Cardiac fibroblast (primary cell): ENCODE measurements at regions not wholly inside any gene's neighbourhood (a gene's known extent, or its start where the extent isn't known, plus 50 kb on each side); places are given as distances from the start of the nearest gene placed in this dataset.
A peak's percentile ranks its signal among the peaks of the same experiment; 100 is the strongest.

ENCODE experiments used
- DNase-seq, 2 donors: peaks; one replicate each; pipeline versions ENCODE4 v3.0.0 to v3.0.0-alpha.2; 2010; ENCODE audit warnings: low read depth in 2 of 2
- H3K4me3 ChIP-seq, 2 donors: replicated peaks in 1 of 2; 1 replicate in 1 of 2; 2 replicates in 1 of 2; pipeline ENCODE4 v1.5.1; 2011; ENCODE audit warnings: low read depth in 2 of 2, low read length in 2 of 2, mild to moderate bottlenecking in 2 of 2, moderate library complexity in 1 of 2
- CTCF ChIP-seq: IDR thresholded peaks from one replicate; pipeline ENCODE4 v1.5.1; 2011; ENCODE audit warnings: low read depth, mild to moderate bottlenecking, low read length, inconsistent platforms

DNA sequence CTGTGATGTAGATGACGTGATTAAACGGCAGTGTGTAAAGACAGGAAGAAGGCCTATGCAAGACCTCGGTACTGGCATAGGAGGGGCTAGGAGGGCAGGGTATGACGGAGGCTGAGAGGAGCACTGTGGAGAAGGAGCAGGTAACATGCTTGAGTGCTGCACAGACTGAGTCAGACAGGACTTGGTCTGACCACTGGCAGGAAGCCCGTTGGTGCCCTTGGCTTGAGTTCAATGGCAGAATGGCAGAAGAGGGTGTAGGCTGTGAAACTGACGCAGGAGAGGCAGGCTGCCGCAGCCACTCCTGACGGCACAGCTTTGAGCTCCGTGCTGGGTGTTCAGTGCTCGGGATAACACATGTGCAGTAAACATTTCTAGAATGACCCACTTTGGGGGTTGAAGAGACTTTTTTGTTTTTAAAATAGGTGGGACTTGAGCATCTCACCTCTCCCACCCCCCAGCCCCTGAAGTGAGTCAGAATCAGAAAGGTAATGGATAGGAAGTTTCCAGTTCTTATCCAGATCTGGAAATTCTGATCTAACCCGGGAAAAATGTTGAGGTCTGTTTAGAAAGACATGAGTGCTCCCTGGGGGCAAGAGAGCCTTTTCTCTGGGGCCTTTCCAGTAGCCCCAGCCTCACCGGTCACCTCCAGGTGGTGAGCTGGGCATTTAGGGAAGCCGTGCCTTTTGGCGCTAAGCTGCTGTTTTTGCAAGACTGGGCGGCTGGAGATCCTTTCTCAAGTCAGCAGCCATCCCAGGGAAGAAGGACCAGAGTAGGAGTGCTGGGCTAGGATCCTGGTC lies 126.4 kb downstream of the RPLP1 start:
- TF ChIP-seq CTCF: no peak
- DNase-seq: no peak
- H3K4me3 ChIP-seq: no peak overlapping the region

DNA sequence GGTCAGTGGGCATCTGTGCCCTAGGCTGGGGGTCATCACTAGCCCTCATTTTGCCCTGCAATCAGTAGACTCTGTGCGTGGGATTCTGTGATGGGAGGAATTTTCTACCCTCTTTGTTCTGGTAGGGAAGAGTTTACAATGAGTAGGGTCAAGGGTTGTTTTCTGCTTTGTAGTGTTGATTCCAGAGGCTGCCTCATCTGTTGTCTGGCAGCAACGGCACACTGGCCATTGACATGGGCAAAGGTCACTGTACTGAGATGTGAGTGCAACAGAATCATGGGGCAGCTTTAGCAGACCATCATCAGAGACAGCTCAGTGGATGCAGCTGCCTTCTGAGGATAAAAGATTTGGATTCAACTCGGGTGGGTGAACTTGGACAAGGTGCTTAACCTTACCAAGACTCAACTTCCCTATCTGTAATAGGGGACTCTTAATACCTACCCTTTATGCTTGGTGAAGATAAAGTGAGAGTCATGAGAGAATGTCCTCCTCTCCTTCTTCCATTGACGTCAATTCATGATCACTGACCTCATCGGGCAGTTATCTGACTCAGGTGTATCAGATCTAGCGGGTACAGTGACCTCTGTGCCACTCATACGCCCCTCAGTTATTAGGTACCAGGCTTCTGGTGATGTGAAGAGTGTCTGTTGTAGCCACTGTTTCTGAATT lies 127.5 kb downstream of the RPLP1 start:
- H3K4me3 ChIP-seq: no peak overlapping the region
- no peak for DNase-seq
- TF ChIP-seq CTCF: no peak

GRCh38 chr15:69583626-69584025 lies 131.0 kb downstream of the RPLP1 start:
- H3K4me3 ChIP-seq: no peak overlapping the region
- no peak for TF ChIP-seq CTCF
- no peak for DNase-seq

DNA sequence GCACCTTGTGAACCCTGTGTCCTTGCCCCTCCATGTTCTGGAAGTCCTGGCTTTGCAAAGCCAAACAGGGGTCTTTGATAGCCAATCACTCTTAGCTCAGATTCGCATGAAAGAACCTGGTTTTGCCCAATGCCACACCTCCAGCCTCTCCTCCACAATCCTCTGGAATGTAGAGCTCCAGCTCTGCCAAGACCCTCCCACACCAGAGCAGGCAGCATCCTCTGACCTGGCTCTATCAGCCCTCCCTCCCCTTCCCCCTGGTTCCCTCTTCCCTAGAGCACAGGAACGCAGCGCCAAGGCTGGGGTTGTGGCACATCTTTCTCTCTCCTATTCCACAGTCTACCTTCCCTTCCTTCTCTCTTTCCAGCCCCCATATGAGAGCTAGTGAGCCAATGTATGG lies 133.3 kb downstream of the RPLP1 start:
- TF ChIP-seq CTCF: no peak
- DNase-seq: no peak
- no peak overlapping the region for H3K4me3 ChIP-seq

- H3K4me3 ChIP-seq: no peak overlapping the region
- DNase-seq: no peak
- no peak for TF ChIP-seq CTCF
Observed at GRCh38 chr15:69586721-69587120, 134.1 kb downstream of the RPLP1 start.

DNA sequence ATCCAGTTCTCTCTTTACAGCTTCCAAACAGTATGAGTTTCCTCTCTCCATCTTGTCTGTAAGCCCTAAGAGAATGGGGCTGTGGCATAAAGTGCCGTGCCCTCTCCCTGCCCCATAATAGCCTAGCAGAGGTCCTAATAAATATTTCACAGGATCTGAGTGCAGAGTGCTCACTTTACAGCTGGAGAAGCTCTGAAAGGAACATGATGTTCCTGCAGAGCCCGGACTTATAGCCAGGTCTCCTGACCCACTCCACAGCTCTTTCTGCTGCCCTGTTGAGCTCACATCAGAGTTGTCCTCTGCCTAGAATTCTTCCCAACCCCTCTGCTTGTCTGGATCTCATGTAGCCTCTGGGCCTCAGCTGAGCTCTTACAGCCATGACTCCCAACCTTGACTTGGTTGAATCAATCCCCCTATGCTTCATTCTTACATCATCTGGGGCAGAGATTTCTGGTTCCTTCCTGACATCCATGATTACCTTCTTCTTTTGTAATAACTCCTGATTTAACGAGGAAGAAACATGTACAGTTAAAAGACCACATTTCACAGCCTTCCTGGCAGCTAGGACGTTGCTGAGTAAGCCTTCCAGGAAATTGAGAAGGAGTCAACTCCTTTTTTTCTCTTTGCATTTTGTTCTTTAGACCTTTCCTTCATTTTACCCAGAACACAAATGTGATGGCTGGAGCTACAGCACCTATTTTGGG lies 135.3 kb downstream of the RPLP1 start:
- no peak for TF ChIP-seq CTCF
- H3K4me3 ChIP-seq: no peak overlapping the region
- DNase-seq: peak; percentile 20
